AG10803 (cell line): ENCODE measurements at regions not wholly inside any gene's neighbourhood (a gene's known extent, or its start where the extent isn't known, plus 50 kb on each side); places are given as distances from the start of the nearest gene placed in this dataset.
A peak's percentile ranks its signal among the peaks of the same experiment; 100 is the strongest.

Source experiments
- DNase-seq: peaks from one replicate; pipeline ENCODE4 v3.0.0; 2010; ENCODE audit warnings: low read depth
- H3K4me3 ChIP-seq: 2 replicates; pipeline ENCODE4 v1.5.1; 2011; ENCODE audit warnings: mild to moderate bottlenecking, low read length, control low read depth
- CTCF ChIP-seq: conservative IDR thresholded peaks from 2 replicates; pipeline ENCODE4 v1.5.1; 2011; ENCODE audit warnings: mild to moderate bottlenecking, low read length, control low read depth, inconsistent platforms

- no peak overlapping the region for H3K4me3 ChIP-seq
- no peak for TF ChIP-seq CTCF
These were observed 710.6 kb upstream of the DIAPH2 start for GRCh38 chrX:95974096-95974470.

GRCh38 chrX:95974890-95975289 is 709.8 kb upstream of the DIAPH2 start:
- TF ChIP-seq CTCF: no peak
- H3K4me3 ChIP-seq: no peak overlapping the region
- DNase-seq: no peak

More at GRCh38 chrX:95974096-95974470, 710.6 kb upstream of the DIAPH2 start:
- DNase-seq: no peak

- DNase-seq: no peak
- H3K4me3 ChIP-seq: no peak overlapping the region
- no peak for TF ChIP-seq CTCF
These were observed 689.1 kb upstream of the DIAPH2 start for GRCh38 chrX:95995583-95995982.

GRCh38 chrX:95996294-95996693 is 688.3 kb upstream of the DIAPH2 start:
- TF ChIP-seq CTCF: no peak
- no peak overlapping the region for H3K4me3 ChIP-seq
- no peak for DNase-seq

GRCh38 chrX:96002431-96002830 is 682.2 kb upstream of the DIAPH2 start:
- DNase-seq: no peak
- H3K4me3 ChIP-seq: no peak overlapping the region
- TF ChIP-seq CTCF: no peak

- TF ChIP-seq CTCF: no peak
- H3K4me3 ChIP-seq: no peak overlapping the region
- DNase-seq: peak; percentile 0
These were observed 680.3 kb upstream of the DIAPH2 start for GRCh38 chrX:96004386-96004785.

GRCh38 chrX:96006281-96006680 is 678.4 kb upstream of the DIAPH2 start:
- no peak for DNase-seq
- no peak for TF ChIP-seq CTCF
- no peak overlapping the region for H3K4me3 ChIP-seq
